NCI-H446 (cell line): ENCODE measurements at regions not wholly inside any gene's neighbourhood (a gene's known extent, or its start where the extent isn't known, plus 50 kb on each side); places are given as distances from the start of the nearest gene placed in this dataset.
"Not testable (repeated sequence)": the region's sequence is repeated elsewhere in the genome, so short reads cannot be mapped to it uniquely, and the experiment has no call there.

ENCODE experiments used
- DNase-seq, 2 experiments: peaks; one replicate each; lab custom pipeline; 2025; lab: John Stamatoyannopoulos, UW

DNA sequence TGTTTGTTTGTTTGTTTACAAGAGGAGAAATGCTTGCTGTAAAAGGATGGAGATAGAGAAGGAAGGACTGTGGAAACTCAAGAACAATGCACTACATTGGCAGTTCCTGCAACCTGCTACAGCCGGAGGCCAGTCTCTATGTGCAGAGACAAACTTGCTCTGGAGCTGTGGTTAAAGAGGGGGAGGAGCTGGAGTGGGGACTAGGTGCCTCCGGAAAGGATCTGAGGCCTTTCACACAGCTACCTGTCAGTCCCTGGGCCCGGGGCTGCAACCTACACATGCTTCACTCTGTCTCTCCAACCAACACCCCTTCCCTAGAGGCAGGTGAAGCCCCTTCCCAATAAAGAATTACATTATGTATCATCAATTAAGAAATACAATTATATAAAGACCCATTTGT, 1234.0 kb upstream of the ZEB2 start:
- no peak for DNase-seq

DNA sequence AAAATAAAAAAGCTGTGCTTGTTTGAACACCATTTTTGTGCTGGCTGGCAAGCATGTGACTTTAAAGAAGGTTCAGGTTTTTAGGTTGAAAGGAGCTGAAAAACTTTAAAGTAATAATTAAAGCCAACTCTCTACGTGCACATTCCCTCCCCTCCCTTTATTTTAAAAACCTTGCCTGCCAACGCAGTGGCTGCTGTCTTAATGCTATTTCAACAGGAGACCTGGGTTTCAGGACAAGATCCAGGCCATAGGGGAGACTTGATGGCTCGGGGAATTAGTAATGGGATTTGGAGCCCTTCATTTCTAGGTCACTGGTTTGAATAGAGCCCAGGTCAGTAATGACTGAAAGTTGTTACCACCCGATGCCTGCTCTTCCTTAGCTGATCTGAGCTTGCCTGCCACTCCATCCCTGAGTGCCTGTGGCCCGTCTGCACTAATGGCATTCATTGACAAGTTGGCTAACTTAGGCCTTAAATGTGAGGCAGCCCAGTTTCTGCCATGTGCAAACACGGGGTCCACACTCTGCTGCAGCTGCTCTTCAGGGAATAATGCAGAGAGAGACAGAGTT, 1233.2 kb upstream of the ZEB2 start:
- DNase-seq, result no peak

DNA sequence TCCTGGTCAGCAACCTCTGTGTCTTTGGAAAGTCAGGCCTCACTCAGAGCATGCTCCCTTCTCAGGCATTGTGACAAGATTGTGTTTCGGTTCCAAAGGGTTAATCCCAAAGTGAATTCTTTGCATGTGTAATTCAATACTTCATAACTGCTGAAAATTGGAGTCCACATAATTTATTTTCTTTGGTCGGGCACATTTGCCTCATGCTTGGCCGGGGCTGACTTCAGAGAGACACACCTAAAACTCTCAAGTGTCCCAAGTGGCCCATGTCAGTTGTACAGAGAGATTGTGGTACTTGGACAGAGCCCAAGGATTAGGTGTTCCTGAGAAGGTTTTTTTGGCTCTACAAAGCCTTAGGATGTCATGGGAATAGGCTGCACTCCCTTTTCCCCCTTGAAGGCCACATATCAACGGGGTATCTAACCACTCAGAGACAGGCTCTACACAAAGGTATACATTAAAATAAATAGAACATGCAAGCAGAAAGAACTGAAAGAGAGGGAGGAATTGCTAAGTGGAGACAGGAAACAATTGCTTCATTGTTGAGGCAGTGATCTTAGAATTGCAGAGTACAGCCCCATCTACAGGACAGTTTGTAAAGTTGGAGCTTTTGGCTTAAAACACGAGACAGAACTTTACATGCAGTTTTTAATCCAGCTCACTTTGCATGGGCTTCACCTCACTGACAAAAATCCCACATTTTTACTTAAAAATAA, 1232.3 kb upstream of the ZEB2 start:
- peak; percentile 38 to 68 for DNase-seq

DNA sequence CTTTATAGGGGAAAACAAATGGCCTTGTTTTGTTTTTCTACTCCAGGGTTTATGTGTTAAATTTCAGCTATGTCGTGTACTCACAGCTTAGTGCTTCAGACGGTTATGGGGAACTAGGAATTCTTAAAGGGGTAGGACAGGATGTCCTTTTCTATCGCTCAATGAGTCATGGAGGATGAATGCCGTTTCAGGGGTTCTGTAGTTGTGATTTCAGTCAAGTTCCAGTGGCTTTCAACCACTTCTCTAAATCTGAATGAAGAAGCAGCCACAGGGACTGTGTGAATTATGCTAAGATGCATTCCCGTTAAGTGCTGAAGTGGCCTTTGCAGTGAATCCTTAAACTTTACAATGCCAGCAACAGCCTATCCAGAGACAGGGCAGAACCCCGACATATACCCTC, 1231.7 kb upstream of the ZEB2 start:
- DNase-seq, result no peak

DNA sequence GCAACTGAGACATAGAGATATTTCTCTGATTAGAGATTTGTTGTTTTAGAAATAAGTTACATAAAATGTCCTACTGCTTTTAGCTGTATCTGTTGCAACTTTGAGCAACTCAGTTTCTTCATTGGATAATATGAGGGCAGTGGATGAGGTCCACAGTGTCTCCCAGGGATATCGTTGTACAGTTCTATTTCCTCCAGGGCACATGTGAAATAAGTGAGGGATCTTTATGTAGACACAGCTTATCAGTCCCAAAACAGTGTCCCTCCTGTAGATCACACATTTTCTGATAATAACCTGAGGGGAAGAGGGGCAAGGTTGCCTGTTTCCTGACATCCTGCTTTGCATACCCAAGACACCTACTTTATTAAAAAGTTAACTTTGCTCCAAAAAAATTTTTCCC, 1231.2 kb upstream of the ZEB2 start:
- no peak for DNase-seq

DNA sequence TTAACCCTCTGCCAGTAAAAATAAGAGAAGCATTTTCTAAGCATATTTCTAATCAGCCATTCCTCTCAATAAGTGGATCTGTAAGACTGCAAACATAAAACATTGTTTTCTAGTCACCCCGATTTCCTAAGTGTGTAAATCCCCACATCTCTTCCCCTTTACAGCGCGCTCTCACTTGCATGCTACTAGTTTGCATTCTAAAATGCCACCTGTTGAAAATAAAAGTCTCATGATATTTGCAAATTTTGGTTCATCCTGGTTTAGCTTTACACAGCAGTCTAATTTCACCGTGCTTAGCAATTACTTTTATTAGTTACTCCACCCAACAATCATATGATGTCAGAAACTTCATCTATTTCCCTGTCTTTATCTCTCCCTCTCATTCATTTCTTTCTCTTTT, 1230.7 kb upstream of the ZEB2 start:
- DNase-seq, result no peak

DNA sequence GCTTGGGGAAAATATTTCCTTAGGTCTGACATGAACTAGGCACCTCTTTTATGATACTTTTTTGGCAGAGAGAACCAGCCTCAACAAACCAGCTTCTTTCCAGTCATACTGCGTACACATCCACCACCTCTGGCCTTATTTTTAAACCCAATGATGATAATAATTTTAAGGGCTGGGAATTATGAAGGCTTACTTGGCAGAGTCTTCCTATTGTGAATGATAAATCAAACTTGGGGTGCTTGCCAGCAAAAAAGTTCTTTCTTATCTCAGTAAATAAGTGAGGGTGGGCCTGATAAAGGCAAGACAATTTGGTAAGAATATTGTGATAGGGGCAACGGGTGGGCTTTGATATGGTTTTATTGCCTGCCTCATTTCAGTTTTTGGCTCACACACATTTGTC, 1230.2 kb upstream of the ZEB2 start:
- DNase-seq, result no peak

DNA sequence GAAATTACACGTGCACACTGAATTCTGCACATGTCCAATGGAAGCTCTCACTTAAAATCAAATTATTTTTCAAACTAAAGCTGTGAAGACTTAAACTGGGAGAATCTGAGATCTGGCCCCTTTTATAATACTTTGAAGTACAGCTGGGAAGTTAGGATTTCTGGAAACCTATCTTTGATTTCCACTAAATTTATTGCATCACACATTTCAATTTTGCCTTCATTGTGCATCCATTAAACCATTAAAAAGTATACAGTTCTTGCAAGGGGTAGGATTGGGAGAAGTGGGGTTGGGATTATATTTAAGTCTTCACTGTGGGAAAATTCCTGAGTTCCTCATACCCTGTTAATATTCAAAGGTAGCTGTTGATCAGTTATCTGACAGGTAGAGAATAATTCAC, 1229.6 kb upstream of the ZEB2 start:
- no peak for DNase-seq

DNA sequence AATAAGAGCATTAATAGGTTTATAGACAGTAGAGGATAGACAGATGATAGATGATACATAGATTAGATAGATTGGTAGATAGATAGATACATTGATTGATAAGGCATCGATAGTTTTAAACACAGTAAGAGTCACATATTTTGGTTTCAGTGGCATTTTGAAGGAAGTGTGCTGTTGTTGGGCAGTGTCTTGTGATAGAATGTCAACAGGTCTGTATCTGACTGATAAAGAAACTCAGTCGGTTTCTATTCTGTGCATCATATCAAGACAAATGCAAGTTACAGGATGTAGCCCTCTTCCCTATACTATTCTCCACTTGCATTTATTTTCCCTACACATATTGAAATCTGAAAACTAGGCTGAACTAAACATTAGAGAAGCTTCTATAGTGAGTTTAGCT, 1229.0 kb upstream of the ZEB2 start:
- DNase-seq, result no peak

DNA sequence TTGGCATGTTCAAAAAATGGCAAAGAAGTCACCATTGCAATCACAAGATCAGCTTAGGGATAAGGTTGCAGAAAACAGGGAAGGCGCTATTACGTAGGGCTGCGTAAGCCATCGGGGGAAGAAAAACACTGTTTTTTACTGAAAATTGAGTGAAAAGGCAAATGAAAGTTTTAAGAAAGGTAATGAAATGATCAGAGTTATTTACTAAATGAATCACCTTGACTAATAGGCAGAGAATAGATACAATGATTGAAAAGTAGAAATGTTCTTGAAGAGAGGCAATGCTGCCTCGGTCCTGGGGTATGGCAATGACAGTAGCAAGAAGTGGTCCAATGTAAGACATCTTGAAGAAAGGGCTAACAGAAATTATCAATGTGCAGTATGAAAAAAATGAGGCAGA, 1227.8 kb upstream of the ZEB2 start:
- no peak for DNase-seq

DNA sequence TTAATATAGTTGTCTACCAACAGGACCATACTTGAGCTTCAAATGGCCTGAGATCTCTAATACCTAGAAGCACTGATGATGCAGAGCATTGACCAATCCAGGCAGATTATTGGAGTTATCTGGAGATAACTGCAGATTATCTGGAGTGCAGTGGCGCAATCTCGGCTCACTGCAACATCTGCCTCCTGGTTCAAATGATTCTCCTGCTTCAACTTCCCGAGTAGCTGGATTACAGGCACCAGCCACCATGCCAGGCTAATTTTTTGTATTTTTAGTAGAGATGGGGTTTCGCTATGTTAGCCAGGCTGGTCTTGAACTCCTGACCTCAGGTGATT, 1225.4 kb upstream of the ZEB2 start:
- not testable (repeated sequence) for DNase-seq

DNA sequence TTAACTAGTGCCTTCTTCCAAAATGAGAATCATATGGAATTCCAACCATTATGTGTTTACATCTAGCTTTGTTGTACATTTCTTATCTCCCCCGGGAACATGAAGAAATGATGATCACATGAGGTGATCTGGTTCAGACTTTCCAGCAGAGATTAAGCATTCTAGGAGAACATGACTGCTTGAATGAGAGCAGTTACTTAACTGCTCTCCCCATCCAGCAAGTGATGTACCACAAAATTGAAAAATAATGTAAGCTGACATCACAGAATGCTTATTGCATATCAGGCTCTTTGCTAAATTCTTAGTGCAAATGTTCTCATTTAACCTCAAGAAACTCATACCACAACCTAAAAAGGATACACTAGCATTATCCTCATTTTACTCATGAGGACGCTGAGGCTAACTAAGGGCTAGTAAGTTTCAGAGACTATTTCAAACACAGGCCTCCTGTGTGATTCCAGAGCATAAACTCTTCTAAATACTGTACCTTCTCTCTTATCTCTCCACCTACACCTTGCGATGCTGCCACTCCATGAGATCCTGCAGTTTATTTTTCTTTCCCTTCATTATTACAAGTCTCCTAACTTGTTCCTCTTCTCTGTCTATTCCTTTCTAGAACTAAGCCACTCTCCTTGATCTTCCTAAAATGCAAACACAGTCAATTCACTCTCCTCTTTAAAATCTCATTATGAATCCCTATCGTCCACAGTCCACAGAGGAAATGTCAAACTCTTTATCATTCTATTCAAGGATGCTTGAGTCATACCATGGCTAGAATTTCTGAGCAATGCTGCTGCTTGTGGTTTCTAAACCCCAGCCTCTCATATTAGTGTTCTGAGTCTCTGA, 1224.8 kb upstream of the ZEB2 start:
- DNase-seq, result no peak

DNA sequence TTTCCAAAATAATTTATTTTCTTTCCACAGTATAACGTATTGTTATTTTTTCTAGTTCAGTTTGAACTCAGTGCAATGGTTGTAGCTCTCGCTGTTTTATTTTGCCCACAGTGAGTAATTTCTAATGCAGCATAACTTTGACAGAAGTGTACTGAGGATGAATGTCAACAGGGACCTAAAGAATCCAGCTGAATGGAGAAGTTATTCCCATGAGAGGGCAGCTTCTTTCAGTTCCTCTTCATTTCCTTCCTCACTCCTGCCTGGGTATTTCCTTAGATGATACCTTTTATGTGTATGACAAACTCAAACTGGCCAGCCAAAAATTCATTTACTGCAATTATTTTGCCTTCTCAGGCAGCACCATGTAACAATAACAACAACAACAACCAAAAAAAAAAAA, 1223.1 kb upstream of the ZEB2 start:
- DNase-seq, result no peak

DNA sequence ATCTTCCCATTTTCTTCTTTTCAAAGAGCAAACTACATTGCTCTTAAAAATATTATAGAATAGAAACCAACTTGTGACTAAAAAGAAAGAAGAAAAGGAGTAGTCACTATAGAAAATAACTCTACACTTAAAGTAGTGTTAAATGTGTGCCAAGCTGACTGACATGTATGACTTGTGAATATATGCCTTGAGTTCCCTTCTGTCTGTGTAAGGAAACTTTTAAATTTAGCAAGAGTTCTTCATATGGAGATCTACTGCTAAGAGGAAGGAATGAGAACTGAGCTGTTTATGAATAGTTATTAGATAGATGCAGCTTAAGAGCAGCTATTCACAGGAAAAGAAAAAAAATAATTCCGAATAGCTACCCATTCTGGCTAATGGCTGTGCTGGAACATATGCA, 1221.7 kb upstream of the ZEB2 start:
- no peak for DNase-seq

DNA sequence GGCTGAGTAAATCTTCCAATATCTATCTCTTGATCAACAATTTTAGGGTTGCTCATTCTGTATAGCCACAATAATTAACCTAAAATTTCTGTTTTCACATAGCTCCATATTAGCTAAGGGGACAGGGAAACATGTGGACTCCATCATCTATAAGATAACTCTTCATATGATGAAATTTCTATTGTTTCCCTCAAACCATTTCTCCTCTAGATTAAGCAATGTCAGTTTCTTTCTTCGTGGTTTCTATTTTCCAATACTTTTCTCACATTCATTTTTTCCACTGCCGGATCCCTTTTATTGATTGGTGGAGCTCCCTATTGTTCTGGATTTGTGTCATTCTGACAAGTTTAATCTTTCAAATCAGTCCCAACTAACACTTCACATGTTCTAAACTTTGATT, 1221.3 kb upstream of the ZEB2 start:
- DNase-seq, result no peak

DNA sequence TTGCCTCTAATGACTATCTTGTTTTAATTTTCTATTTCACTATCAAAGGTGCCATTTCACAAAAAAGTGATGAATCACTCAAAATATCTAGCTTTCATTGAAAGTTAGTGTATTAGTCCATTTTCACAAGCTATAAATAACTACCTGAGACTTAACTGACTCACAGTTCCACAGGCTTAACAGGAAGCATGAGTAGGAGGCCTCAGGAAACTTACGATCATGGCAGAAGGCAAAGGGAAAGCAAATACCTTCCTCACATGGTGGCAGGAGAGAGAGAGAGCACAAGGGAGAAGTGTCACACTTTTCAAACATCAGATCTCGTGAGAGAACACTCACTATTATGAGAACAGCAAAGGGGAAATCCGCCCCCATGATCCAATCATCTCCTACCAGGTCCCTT, 1220.4 kb upstream of the ZEB2 start:
- no peak for DNase-seq

DNA sequence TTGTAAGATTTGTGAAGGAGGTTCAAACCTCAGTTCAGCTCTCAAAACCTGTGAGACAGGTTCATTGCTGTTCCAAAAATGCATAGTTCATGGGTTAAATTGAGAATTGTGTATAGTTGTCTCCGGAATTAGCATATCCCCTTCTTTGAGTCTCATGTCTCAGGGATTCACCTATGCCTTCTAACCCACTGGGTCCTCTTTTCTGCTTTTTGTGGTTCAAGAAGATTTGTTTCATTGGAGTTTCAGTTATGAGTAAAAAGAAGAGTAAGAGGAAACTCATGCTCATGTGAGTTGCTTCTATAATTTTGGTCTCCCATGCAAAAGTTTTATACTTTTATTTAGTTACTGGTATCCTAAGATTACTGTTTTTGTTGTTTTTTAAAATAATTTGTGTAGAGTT, 1219.8 kb upstream of the ZEB2 start:
- no peak for DNase-seq

DNA sequence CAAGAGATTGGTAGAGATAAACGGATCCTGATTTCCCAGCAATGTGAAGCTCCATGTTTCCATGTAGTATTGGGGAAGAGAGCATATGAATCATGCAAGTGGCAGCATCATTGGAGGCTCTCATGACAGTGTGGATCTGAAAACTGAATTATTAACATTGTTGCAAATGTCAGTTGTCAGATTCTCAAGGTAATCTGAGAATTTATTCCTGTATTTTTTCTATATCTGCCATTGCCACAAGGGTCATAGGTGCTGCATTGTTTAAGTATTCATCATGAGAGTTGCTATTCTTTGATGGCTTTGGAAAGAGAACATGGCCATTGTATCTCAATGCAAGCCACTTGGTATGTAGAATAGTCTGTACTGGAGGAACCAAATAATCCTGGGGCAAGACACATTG, 1217.0 kb upstream of the ZEB2 start:
- no peak for DNase-seq

DNA sequence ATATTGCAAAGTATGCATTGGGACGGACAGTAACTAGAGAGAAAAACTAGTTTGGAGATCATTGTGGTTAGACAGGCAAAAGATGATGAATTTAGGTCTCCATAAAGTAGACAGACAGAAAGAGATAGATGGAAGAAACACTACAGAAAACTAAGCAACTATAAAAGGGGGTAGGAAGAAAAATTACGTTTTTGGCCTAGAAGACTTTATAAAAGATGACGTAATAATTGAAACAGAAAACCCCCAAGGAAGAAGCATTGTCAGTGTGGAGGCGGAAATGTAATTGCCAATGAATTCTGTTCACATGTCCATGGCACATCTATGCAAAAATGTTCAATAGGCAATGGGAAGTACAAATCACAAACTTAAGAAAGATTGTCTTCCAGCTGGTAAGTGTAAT, 1211.5 kb upstream of the ZEB2 start:
- DNase-seq, result no peak

DNA sequence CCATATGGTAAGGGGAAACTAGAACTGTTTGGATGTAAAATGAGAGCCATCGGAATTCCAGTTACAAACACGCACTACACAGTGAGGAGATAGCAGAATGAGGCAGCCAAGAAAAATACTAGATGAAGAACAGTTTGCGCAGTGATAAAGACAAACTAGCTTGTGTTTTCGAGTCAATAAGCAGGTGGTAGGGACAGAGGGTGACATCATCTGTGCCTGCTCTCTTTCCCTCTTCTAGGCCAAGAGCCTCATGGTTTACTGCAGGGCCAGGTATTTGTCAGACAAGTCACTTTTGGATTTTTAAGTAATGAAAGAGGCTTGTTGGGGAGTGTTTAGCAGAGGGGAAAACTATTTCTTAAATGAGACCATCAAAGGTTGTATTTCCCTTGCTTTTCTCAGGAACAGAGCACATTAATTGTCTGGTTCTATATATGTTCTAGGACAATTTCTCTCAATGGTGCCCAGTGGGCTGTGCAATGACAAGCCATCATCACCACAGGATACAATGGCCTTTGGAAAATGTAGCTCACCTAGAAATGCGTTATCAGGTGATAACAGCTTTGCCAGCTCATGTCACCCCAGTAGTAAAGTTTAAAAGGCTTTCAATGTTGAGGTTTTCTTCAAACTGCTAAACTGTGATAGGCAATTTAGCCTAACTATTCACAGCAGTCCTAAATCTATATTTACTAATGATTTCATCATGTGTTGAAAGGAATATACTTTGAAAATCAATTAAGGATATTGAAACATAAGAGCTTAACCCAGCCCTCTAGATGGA, 1210.3 kb upstream of the ZEB2 start:
- peak in 1 of 2 experiments; percentile 55 for DNase-seq

DNA sequence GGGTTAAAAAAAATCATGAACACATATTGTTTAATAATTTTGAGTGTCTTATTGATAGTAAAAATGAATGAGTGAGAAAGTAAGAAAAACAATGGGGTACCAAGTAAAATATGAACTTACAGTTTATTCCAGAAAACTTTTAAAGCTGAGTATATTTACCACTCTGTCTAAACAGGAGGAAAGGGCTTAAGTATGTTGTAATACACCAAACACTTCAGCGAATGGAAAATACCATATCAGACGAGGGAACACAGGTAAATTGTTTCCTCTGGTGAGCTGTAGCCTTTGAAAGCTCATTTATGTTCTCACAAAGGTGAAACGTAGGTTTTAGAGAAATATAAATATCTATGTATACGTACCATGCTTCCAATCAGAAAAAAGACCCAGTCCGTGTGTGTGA, 1209.6 kb upstream of the ZEB2 start:
- no peak for DNase-seq

DNA sequence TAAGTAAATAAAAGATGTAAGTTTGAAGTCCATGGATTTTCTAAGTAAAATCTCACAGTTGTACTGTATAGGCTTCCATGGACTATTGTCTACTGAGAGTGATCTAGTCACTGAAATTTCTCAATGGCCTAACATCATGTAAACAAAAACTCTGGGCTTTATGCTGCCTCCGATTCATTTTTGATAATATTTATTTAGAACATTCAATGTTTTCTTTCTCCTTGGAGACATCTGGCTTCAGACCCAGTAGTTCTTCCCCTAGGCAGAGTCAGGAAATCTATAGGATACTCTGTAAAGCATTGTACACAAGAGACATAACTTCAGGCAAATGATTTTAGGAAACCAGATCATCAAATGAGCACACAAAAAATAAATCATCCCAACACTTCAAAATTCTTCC, 1208.6 kb upstream of the ZEB2 start:
- DNase-seq, result no peak

DNA sequence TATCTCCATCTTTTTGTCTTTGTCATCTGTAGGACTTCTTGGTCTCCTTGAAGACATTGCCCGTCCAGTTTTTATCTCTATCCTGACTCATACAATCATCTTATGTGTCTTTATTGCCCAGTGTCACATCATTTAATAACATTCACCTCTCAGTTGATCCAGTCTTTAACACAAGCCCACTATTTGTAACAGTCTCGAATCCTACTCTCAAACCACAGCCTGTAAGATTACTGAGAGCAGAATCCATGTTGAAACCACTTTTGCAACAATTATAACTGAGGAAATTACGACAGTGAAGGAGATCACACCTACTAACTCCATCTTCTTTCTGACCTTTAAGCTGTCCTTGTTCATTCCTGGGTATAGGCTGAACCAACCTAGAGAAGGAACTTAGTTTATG, 1206.0 kb upstream of the ZEB2 start:
- no peak for DNase-seq
